ENCODE measurements at regions not wholly inside any gene's neighbourhood (a gene's known extent, or its start where the extent isn't known, plus 50 kb on each side); places are given as distances from the start of the nearest gene placed in this dataset.
"Not testable (repeated sequence)": the region's sequence is repeated elsewhere in the genome, so short reads cannot be mapped to it uniquely, and the experiment has no call there.

GRCh38 chr12:131561051-131561450 lies 149.8 kb upstream of the SFSWAP start:
- Histone ChIP-seq H3K27me3 (no peaks in the 10 kb centered on the region), H3K4me1 (no peaks in the 10 kb centered on the region), H3K36me3 (no peaks in the 10 kb centered on the region), H3K4me3 (ENCODE audit: low read depth, low read length) (no peak overlapping the region), H3K9me3 (no peaks in the 10 kb centered on the region)
- no peak for TF ChIP-seq CTCF (IDR thresholded peaks at IDR 0.05; ENCODE audit: low read depth, low read length)
- no peak for DNase-seq

- no peak for TF ChIP-seq CTCF (IDR thresholded peaks at IDR 0.05; ENCODE audit: low read depth, low read length)
- H3K27me3 ChIP-seq, result no peaks in the 10 kb centered on the region
- no peaks in the 10 kb centered on the region for H3K4me1 ChIP-seq
- H3K36me3 ChIP-seq, result no peaks in the 10 kb centered on the region
- no peak overlapping the region for H3K4me3 ChIP-seq (ENCODE audit: low read depth, low read length)
- H3K9me3 ChIP-seq, result no peaks in the 10 kb centered on the region
- no peak for DNase-seq
These were observed 148.8 kb upstream of the SFSWAP start for GRCh38 chr12:131561891-131562684.

- not testable (repeated sequence) for H3K27me3 ChIP-seq; H3K36me3 ChIP-seq; H3K4me1 ChIP-seq; DNase-seq; H3K9me3 ChIP-seq; H3K4me3 ChIP-seq (ENCODE audit: low read depth, low read length)
These were observed 146.7 kb upstream of the SFSWAP start for GRCh38 chr12:131564138-131564727.

- Histone ChIP-seq H3K27me3 (no peaks in the 10 kb centered on the region), H3K36me3 (no peaks in the 10 kb centered on the region), H3K4me1 (no peaks in the 10 kb centered on the region), H3K4me3 (ENCODE audit: low read depth, low read length) (no peak overlapping the region), H3K9me3 (no peaks in the 10 kb centered on the region)
- TF ChIP-seq CTCF (IDR thresholded peaks at IDR 0.05; ENCODE audit: low read depth, low read length), result no peak
- DNase-seq, result no peak
These were observed 146.0 kb upstream of the SFSWAP start for GRCh38 chr12:131564845-131565244.

- H3K27me3 ChIP-seq, result no peaks in the 10 kb centered on the region
- DNase-seq, result no peak
- no peak overlapping the region for H3K4me3 ChIP-seq (ENCODE audit: low read depth, low read length)
- TF ChIP-seq CTCF (IDR thresholded peaks at IDR 0.05; ENCODE audit: low read depth, low read length), result no peak
- no peaks in the 10 kb centered on the region for H3K9me3 ChIP-seq
- no peaks in the 10 kb centered on the region for H3K4me1 ChIP-seq
- H3K36me3 ChIP-seq, result no peaks in the 10 kb centered on the region
These were observed 145.4 kb upstream of the SFSWAP start for GRCh38 chr12:131565267-131566015.

- H3K9me3 ChIP-seq, result no peaks in the 10 kb centered on the region
- no peak overlapping the region for H3K4me3 ChIP-seq (ENCODE audit: low read depth, low read length)
- no peaks in the 10 kb centered on the region for H3K4me1 ChIP-seq
- no peaks in the 10 kb centered on the region for H3K36me3 ChIP-seq
- no peaks in the 10 kb centered on the region for H3K27me3 ChIP-seq
- no peak for DNase-seq
- TF ChIP-seq CTCF (IDR thresholded peaks at IDR 0.05; ENCODE audit: low read depth, low read length), result no peak
These were observed 142.6 kb upstream of the SFSWAP start for GRCh38 chr12:131568336-131568735.

Measured in BE2C (cell line).